Mucosa of descending colon (tissue), 3 donors: ENCODE measurements at regions not wholly inside any gene's neighbourhood (a gene's known extent, or its start where the extent isn't known, plus 50 kb on each side); places are given as distances from the start of the nearest gene placed in this dataset.

Source experiments
- ATAC-seq: fragments of 200-7000 bp; cut with Tn5 transposase; one replicate; pipeline ENCODE4 v1.9.1; 2020; ENCODE audit warnings: mild to moderate bottlenecking, moderate library complexity
- DNase-seq, 3 donors: peaks; one replicate each; pipeline ENCODE4 v3.0.0-alpha.2; 2020
- H3K36me3 ChIP-seq: fragments of 200-600 bp; one replicate; pipeline ENCODE4 v1.8.0; 2021; ENCODE audit warnings: low read depth, mild to moderate bottlenecking
- H3K4me1 ChIP-seq: fragments of 200-600 bp; one replicate; pipeline ENCODE4 v1.8.0; 2021; ENCODE audit warnings: low read depth, mild to moderate bottlenecking
- H3K4me3 ChIP-seq: fragments of 200-600 bp; one replicate; pipeline ENCODE4 v1.8.0; 2021; ENCODE audit warnings: mild to moderate bottlenecking
- H3K9me3 ChIP-seq: fragments of 200-600 bp; one replicate; pipeline ENCODE4 v1.8.0; 2021; ENCODE audit warnings: mild to moderate bottlenecking
- intact Hi-C, 2 donors: fragments of 100-400 bp; cut with DNase I in 1 of 2; cut with micrococcal nuclease in 1 of 2; formaldehyde crosslinking; loops; one replicate each; pipeline versions ENCODE4 v1.11.0 to v1.11.1; 2022; cut with DNase I, micrococcal nuclease
- TF ChIP-seq, protein P1 (sequence below): fragments of 200-600 bp; IDR thresholded peaks from one replicate; pipeline ENCODE4 v1.8.0; 2022; ENCODE audit warnings: antibody characterized with exemption, mild to moderate bottlenecking
- donor health status: DM: no; HTN: no; CAD: no; lungs with moderate emphysema.
- donor health status: DM: no; HTN: no; CAD: no.
- donor health status: DM: no; HTN: yes; CAD: no.

DNA sequence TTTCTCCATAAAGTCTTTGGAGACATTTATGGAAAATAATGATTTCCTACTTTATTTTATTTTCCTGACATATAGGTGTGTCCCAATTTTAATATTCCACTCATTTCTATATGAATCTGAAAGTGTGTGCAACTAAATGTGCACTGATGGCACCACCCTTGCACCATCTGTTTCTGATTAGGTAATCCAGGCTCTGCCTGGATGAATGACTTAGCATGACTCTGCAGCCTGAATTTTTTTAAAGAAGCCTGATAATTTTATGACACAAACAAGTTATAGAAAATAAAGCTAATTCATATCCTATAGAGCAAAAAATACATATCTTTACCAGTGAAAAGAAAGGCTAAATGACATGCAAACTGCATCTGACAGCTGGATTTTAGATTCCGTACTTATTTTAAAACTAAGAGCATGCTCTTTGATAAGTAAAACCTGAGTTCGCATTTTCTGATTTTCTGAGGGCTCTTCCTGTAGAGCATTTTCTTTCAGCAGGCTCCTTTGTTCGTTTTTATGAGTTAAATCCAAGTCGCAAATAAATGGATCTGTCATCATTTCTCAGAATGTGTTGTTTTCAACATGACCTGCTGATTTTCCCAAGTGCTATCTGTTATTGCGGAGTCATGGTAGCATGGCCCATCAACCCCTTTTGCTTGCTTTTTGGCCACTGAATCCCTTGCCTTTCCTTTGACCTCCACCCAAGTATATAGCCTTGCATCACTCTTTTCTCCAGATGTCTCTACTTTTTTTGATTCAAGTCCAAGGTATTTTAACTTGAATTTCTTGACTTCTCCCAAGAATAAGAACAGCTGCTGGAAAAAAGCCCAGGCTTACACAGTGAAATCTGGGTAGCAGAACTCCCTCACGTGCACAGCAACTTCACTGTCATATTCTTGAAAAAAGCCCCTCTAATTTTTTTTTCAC, 52.8 kb upstream of the LYPLAL1 start:
- ATAC-seq (no peak), DNase-seq (no peak)
- H3K4me3 ChIP-seq = no peak overlapping the region
- no peaks in the 10 kb centered on the region for H3K9me3 ChIP-seq
- TF ChIP-seq, protein P1, sequence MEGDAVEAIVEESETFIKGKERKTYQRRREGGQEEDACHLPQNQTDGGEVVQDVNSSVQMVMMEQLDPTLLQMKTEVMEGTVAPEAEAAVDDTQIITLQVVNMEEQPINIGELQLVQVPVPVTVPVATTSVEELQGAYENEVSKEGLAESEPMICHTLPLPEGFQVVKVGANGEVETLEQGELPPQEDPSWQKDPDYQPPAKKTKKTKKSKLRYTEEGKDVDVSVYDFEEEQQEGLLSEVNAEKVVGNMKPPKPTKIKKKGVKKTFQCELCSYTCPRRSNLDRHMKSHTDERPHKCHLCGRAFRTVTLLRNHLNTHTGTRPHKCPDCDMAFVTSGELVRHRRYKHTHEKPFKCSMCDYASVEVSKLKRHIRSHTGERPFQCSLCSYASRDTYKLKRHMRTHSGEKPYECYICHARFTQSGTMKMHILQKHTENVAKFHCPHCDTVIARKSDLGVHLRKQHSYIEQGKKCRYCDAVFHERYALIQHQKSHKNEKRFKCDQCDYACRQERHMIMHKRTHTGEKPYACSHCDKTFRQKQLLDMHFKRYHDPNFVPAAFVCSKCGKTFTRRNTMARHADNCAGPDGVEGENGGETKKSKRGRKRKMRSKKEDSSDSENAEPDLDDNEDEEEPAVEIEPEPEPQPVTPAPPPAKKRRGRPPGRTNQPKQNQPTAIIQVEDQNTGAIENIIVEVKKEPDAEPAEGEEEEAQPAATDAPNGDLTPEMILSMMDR = no peak
- no peaks in the 10 kb centered on the region for H3K4me1 ChIP-seq
- intact Hi-C loops = no loop called here
- no peaks in the 10 kb centered on the region for H3K36me3 ChIP-seq

DNA sequence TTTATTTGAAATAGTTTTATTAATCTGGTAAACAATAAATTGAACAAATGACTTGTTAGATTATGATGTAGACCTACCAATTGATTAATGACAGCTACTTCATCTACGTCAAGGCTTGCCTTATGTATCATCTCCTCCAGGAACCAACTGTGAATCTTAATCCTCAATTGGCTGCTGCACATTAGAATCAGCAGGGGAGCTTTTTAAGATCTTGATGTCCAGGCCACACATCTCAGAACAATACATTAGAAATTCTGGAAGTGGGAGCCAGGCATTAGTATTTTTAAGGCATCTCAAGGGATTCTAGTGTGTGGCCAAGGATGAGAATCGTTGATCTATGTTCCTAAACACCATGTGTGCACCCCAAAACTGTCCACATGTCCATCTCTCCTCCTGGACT, 52.0 kb upstream of the LYPLAL1 start:
- no peaks in the 10 kb centered on the region for H3K4me1 ChIP-seq
- TF ChIP-seq, protein P1 = no peak
- no peaks in the 10 kb centered on the region for H3K9me3 ChIP-seq
- ATAC-seq (no peak), DNase-seq (no peak)
- intact Hi-C loops = no loop called here
- no peaks in the 10 kb centered on the region for H3K36me3 ChIP-seq
- no peak overlapping the region for H3K4me3 ChIP-seq

DNA sequence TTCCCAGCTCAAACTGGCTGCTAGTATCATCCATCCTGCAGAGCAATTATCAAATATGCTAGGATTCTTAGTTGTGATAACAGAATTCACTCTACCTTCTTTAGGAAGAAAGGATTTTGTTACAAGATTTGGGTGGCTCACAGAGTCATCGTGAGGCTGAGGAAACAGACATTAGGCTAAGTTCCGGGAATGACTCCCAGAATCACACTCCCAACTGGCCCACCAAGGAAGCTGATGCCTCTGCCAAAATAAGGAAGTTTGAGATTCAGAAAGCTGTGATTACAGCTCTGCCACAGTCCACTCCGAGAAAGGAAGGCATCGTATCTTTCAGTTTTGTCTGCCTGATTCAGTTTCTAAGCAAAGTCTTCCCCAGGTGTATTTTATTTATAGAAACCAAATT, 50.6 kb upstream of the LYPLAL1 start:
- no peaks in the 10 kb centered on the region for H3K9me3 ChIP-seq
- H3K4me1 ChIP-seq = no peaks in the 10 kb centered on the region
- intact Hi-C loops = no loop called here
- ATAC-seq (no peak), DNase-seq (no peak)
- no peaks in the 10 kb centered on the region for H3K36me3 ChIP-seq
- H3K4me3 ChIP-seq = no peak overlapping the region
- TF ChIP-seq, protein P1 = no peak
